Gastrocnemius medialis (tissue), 4 donors: ENCODE measurements at regions not wholly inside any gene's neighbourhood (a gene's known extent, or its start where the extent isn't known, plus 50 kb on each side); places are given as distances from the start of the nearest gene placed in this dataset.

ENCODE experiments used
- CTCF ChIP-seq, 5 experiments: fragments of 450-650 bp in 3 of 5; fragments of 200-600 bp in 2 of 5; sonication (generic) in 2 of 5; IDR thresholded peaks in 4 of 5; conservative IDR thresholded peaks in 1 of 5; 1 replicate in 4 of 5; 2 replicates in 1 of 5; pipeline ENCODE4 v1.5.1; 2016 to 2019; ENCODE audit warnings: antibody characterized with exemption in 5 of 5, mild to moderate bottlenecking in 3 of 5, moderate library complexity in 3 of 5
- POLR2A ChIP-seq, 2 donors: fragments of 450-650 bp; IDR thresholded peaks; one replicate each; pipeline ENCODE4 v1.6.1; 2017; ENCODE audit warnings: antibody characterized with exemption in 2 of 2, mild to moderate bottlenecking in 2 of 2, moderate library complexity in 2 of 2

DNA sequence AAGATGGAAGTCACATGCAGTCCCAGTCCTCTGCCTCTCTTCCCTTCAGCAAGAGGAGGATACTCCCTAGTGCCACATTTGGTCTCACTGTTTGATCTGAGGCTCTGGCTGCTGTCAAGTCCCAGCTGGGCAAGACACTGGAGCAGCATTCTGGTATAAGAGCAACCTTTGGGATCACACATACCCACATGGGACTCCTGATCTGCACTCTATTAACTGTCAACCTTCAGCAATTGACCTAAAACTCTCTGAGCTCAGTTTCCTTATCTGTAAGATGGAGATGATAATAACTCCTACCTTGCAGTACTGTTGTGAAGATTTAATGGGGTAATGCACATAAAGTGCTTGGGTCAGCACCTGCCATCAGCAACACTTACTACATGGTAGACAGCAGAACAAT, 437.9 kb downstream of the PIK3R1 start:
- TF ChIP-seq CTCF (IDR thresholded peaks at IDR 0.05 in 4 of 5, conservative IDR thresholded peaks at IDR 0.05 in 1 of 5), result no peak
- no peak for TF ChIP-seq POLR2A (IDR thresholded peaks at IDR 0.05)
